Vagina (tissue), 2 donors: ENCODE measurements at regions not wholly inside any gene's neighbourhood (a gene's known extent, or its start where the extent isn't known, plus 50 kb on each side); places are given as distances from the start of the nearest gene placed in this dataset.

Source experiments
- CTCF ChIP-seq, 3 experiments: fragments of 450-650 bp in 2 of 3; fragments of 200-600 bp in 1 of 3; sonication (generic) in 1 of 3; IDR thresholded peaks; one replicate each; pipeline ENCODE4 v1.5.1; 2017 to 2019; ENCODE audit warnings: antibody characterized with exemption in 3 of 3, mild to moderate bottlenecking in 2 of 3, moderate library complexity in 2 of 3
- POLR2A ChIP-seq, 2 donors: fragments of 450-650 bp; IDR thresholded peaks; one replicate each; pipeline ENCODE4 v1.6.1; 2017; ENCODE audit warnings: antibody characterized with exemption in 2 of 2, mild to moderate bottlenecking in 2 of 2, moderate library complexity in 2 of 2
- POLR2AphosphoS5 ChIP-seq, 2 donors: sonication (generic); formaldehyde crosslinking; IDR thresholded peaks; one replicate each; pipeline ENCODE4 v1.9.0; 2017; ENCODE audit warnings: antibody characterized with exemption in 2 of 2, mild to moderate bottlenecking in 2 of 2, low read depth in 1 of 2; ENCODE audit not compliant: insufficient read depth in 1 of 2

DNA sequence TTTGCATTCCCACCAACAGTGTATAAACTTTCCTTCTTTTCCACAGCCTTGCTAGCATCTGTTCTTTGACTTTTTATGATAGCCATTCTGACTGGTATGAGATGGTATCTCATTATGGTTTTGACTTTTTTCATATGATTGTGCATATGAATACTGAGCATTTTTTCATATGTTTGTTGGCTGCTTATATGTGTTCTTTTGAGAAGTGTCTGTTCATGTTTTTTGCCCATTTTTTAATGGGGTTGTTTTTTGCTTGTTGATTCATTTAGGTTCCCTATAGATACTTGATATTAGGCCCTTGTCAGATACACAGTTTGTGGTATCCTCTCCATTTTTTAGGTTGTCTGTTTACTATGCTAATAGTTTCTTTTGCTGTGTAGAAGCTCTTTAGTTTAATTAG is 185.8 kb upstream of the SPAG17 start:
- TF ChIP-seq POLR2A (IDR thresholded peaks at IDR 0.05), result no peak
- TF ChIP-seq CTCF (IDR thresholded peaks at IDR 0.05), result no peak
- TF ChIP-seq POLR2AphosphoS5 (IDR thresholded peaks at IDR 0.05; ENCODE audit: insufficient read depth in 1 of 2, low read depth in 1 of 2), result no peak
